SK-MEL-5 (cell line): ENCODE measurements at regions not wholly inside any gene's neighbourhood (a gene's known extent, or its start where the extent isn't known, plus 50 kb on each side); places are given as distances from the start of the nearest gene placed in this dataset.

Experiments used
- DNase-seq: peaks from one replicate; pipeline ENCODE4 v3.0.0-alpha.2; 2016; ENCODE audit warnings: low read depth, low spot score
- in situ Hi-C: cut with HindIII; loops from 2 replicates; pipeline ENCODE4 v1.10.0; 2016; ENCODE audit warnings: low sequenced_read_pairs, high pct_unique_total_duplicates, low pct_unique_long_range_greater_than_20kb

DNA sequence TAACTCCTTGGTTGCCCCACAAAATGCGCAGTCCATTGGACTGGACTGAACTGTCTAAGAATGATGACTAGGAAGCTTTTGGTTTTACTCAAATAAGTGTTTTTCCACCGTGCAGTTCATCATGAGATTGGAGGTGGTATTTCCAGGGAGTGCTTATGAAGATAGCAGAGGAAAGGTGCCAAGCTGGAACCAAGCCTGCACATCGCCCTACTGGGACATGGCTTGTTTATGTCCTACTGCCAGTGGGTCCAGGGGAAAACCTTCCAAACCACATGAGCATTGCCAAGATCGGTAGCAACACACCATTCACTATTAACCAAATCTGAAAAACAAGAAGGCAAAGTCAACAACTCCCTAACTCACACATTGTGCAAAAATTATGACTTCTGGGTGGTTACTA lies 54.7 kb upstream of the DSCAM start:
- in situ Hi-C loops: no loop called here
- DNase-seq: no peak

DNA sequence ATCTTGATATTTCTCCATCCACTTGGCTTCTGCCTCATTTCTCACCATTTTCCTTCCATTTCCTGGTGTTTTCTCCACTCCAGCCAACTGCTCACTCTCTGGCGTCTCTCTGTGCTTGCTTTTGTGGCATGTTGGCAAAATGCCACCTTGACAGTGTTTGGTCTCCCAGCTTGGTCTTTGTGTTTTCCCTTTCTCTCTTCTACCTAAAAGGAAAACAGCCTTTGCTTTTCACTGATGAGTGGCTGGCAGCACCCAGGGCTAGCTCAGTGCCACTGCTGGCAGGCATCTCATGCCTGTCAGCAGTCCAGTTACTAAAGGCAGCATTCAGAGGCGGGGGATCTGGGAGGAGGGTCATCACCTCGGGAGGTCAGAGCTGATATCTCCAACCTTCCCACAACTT lies 55.3 kb upstream of the DSCAM start:
- in situ Hi-C loops: no loop called here
- no peak for DNase-seq

DNA sequence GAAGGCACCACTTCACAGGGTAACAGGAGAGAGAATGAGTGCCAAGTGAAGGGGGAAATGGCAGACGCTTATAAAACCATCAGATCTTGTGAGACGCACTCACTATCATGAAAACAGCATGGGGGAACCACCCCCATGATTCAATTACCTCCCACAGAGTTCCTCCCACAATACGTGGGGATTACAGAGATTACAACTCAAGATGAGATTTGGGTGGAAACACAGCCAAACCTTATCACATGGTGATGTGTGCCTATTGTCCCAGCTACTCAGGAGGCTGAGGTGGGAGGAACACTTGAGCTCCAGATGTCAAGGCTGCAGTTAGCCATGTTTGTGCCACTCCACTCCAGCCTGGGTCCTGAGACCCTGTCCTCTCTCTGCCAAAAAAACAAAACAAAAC lies 56.0 kb upstream of the DSCAM start:
- in situ Hi-C loops: no loop called here
- DNase-seq: no peak

DNA sequence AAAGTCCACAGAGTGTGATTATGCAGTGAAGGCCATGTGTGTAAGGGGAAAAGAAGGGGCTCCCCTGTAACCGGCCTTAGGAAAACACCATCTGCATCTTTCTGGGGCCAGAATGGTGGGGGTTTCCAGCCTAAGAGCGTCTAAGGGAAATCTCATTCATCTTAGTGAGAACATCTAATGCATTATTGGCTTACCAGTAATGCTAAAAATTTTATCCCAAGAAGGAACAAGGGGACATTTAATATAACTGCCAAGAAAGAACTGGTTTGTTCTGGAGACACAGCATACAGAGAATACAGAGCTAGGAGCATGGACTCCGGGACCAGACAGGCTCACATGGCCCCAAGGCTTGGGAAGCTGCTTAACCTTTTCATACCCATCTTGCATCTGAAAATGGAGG lies 58.3 kb upstream of the DSCAM start:
- in situ Hi-C loops: no loop called here
- DNase-seq: no peak

DNA sequence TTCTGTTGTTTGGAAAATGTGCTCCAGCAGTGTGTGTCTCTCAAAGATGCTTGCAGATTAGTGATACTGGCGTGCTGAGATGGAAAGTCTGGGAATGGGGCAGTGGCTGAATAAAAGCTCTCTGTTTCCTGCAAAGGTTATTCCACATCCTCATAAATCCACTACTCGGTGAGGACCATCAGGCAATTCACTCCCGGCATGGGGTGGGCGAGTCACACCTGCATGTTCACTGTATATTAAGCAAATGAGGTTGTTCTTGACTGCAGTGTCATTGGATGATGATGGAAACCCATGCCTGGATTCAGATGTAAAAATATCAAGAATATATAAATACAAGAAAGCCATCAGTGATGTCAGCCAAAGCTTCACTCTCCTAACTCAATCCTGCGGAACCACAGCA lies 65.4 kb upstream of the DSCAM start:
- in situ Hi-C loops: no loop called here
- no peak for DNase-seq

DNA sequence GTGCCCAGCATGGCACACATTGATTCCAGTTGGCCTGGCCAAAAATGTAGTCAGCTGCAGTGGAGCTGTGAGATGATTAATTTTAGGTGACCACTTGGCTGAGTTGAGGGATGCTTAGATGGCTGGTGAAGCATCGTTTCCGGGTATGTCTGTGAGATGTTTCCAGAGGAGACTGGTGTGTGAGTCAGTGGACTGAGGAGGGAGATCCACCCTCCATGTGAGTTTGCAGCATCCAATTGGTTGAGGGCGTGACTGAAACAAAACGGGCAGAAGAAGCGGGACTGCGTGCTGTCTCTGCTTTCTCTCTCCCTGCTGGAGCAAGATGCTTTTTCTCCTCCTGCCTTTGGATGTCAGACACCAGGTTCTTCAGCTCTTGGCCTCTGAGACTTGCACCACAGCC lies 68.2 kb upstream of the DSCAM start:
- in situ Hi-C loops: no loop called here
- no peak for DNase-seq

DNA sequence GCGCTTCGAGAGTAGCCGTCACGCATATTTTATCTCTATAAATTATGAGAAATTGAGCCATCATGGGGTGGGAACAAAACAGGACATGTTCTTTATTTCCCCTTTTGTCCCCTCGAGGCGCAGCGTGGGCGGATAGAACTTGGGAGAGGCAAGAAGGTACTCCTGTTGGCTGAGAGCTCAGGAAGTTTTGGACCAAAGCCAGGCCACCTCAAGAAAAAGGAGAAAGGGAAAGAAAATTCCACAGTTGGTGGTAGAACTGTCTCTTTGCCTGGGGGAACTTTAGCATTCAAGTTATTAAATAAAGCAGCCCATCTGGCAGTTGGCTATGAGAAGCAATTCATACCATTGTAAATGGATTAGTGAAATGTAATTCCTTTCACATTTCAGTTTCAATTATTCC lies 76.4 kb upstream of the DSCAM start:
- no peak for DNase-seq
- in situ Hi-C loops: no loop called here

DNA sequence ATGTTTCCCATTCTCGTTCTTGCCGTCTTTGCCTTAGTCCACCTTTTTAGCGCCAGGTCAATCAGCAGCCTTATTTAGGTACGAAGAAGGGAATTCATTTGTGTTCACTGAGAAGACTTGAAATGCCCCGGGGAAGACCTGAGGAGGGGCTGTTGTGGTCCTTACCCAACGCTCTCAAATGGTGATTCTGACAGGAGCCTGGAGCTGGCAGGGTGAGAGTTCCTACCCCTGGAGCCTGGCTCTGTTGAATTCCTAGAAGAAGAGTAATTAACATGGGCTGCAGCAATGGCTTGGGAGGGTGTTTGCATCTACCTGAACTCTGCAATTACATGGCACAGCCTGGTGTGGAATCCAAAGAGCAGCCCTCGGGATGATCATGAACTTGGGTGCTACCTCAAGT lies 76.9 kb upstream of the DSCAM start:
- DNase-seq: no peak
- in situ Hi-C loops: no loop called here

DNA sequence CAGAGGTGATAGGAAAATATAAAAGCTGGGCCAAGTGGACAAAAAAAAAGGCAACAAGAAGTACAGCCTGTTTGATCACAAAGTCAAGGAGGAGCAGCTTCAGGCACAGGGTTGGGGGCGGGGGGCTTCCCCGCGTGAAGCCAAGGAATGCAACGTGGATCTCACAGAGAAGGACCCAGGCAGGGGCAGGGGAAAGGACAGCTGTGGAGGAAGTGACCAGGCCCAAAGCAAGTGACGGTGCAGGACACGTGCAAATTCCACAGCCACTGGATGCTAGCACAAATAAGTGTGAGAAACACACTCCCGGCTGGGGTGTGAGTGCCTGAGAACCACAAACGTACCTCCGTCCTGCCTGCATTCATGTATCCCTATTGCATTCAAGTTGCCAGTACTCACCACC lies 77.7 kb upstream of the DSCAM start:
- in situ Hi-C loops: no loop called here

DNA sequence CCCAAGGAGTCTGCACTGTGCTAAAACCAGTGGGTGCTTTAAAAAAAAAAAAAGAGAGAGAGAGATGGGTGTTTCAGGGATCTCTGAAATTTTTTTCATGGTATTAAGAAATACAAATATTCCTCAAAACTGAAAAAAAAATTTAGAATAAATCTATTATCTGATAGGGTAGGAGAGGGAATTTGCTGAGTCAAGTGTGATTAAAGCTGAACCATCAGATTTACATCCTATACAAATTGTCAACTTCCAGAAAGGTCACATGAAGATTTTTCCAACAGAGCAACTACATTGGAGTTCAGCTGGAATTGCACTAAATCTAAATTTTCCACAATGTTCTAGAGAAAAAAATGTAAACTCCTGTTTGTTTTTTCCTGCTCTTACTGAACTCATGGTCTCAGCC lies 79.3 kb upstream of the DSCAM start:
- no peak for DNase-seq

More for the DNA sequence above, 77.7 kb upstream of the DSCAM start:
- no peak for DNase-seq

DNA sequence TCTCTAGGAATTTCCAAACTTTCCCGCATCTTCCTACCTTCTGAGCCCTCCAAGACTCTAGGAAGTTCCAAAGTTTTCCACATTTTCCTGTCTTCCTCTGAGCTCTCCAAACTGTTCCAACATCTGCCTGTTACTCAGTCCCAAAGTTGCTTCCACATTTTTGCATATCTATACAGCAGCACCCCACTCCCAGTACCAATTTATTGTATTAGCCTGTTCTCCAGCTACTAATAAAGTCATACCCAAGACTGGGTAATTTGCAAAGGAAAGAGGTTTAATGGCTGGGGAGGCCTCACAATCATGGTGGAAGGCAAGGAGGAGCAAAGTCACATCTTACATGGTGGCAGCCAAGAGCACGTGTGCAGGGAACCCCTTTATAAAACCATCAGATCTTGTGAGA lies 82.9 kb upstream of the DSCAM start:
- no peak for DNase-seq
- in situ Hi-C loops: no loop called here

More for the DNA sequence above, 79.3 kb upstream of the DSCAM start:
- in situ Hi-C loops: no loop called here

DNA sequence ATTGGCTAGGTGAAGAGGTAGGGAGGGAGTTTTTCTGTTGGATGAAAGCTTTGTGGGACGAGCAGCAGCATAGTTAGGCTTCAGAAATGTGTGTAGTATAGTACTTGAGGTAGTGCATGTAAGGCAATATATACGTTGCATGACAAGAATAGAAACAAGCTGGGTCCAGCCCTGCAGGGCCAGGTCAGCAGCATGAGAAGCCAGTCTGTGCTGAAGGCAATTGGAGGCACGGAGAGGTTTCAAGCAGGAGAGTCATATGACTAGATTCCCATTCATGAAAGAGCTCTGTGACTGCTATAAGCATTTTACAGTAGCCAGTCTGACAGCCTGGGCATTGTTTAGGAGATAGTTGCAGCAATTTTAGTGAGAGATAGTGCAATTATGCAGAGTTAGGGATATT lies 84.2 kb upstream of the DSCAM start:
- in situ Hi-C loops: no loop called here
- DNase-seq: peak; percentile 18

DNA sequence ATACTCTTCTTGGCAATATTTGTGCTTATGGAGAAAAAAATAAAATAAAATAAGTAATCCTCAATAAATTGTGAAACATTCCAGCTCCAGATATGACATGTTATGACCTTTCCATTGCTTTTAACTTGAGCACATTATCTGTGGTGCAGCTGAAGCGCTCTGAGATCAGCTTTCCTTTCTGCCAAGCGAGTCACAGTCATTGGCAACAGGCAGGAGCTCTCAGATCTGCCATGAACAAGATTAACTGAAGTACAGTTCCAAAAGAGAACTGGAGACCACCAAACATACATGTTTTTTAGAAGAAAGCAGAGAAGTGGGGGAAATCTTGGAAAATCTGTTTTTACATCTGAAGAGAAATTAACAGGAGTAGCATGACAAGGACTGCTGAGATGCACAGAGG lies 89.2 kb upstream of the DSCAM start:
- in situ Hi-C loops: no loop called here
- no peak for DNase-seq

DNA sequence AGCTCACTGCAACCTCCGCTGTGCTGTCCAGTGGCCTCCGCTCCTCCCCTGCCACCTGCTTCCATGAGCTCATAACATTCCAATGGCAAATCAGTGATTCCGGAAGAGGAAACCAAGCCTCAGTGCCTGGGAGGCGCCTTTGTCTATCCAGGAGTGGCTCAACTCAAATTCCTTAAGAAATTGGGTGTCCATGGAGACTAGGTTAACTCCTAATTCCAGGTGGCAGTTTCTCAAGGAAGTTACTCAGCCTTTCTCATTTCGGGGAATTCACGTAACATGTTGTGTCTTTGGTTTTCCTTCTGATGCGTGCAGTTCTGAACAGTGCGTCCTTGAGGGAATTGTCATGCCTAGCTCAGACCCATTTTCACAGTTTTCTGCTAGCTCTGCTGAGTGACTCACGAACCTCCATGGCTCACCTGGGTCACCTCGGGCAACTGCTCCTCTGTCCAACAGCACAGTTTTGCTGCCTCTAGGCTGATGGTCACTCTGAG lies 89.9 kb upstream of the DSCAM start:
- in situ Hi-C loops: no loop called here
- no peak for DNase-seq

DNA sequence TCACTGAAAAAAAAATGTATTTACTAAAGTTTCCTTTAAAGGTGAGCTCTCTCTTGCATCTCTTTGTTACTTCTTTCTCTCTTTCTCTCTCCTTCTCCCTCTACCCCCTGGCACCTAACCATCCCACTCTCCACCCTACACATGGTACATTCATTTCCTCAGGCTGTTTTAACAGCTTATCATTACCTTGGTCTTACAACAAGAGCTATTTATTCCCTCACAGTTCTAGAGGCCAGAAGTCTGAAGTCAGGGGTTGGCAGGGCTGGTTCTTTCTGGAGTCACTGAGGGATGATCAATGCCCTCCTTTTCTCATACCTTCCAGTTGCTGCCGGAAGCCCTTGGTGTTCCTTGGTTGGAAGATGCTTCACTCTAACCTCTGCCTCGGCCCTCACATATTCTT lies 91.1 kb upstream of the DSCAM start:
- DNase-seq: no peak
- in situ Hi-C loops: no loop called here

DNA sequence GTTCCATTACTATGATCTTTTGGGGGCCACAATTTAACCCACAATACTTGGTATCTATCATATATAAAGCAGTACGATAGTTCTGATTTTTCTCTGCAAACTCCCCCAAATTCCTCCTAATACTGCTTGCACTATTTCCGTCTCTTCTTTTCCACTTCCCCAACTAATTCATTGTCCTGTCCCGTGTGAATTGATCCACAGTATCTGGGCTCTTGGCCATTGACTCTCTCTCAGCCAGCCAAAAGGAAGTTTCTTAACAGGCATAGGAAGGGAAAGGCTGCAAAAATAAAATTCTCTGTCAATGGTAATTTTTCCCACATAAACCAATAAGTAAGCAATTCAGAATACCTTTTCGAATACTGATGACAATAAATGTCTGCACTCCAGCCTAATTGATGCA lies 91.7 kb upstream of the DSCAM start:
- in situ Hi-C loops: no loop called here
- DNase-seq: no peak

DNA sequence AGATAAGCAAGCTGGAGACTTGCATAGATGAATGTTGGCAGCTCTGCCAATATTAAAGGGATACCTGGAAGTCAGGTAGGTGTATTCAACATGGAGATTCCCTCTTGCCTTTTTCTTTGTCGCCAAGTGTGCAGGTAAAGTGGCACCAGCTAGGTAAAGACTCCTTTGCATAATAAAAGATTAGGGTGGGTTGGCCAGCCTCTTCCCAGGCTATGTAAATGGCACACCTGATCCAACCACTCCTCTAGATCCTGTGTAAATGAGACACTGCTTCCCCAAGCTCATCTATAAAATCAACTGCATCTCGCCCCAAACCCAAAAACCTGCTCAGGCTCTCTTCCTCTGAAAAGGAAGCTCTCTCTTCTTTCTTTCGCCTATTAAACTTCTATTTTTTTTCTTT lies 100.8 kb upstream of the DSCAM start:
- DNase-seq: no peak
- in situ Hi-C loops: no loop called here

DNA sequence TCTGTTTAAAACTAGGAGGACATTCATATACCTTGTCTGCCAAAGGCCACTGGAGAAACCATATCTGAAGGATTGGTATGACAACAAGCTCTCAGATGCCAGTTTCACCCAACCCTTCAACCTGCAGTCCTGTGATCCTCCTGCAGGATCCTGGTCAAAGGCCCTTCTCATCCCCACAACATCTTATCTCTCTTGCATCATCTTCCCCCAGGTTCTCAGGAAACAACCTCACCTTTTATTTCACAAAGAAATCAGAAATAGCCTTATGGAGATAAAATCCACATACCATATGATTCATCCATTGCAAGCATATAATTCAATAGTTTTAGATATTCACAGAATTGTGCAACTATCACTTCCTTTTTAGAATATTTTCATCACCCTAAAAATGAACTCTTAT lies 104.0 kb upstream of the DSCAM start:
- no peak for DNase-seq
- in situ Hi-C loops: no loop called here

DNA sequence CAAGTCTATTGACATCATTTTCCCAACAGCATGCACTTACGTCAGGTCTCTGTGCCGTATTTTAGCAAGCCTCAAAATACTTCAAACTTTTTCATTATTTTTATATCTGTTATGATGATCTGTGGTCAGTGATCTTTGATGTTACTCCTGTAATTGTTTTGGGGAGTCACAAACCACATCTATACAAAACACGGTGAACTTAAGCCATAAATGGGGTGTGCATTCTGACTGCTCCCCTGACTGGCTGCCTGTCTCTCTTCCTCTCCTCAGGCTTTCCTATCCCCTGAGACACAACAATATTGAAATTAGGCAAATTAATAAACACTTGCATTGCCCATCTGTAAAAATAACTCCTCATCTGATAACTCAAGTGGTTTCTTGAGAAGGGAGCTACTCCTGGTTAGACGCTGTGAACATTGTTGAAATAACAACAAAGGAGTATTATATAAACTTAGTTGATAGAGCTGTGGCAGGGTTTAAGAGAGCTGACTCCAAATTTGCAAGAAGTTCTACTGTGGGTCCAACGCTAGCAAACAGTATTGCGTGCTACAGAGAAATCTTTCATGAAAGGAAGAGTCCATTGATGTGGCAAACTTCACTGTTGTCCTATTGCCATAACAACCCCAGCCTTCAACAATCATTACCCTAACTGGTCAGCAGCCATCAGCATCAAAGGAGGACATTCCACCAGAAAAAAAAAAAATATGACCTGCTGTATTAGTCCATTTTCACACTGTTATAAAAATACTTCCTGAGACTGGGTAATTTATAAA lies 105.8 kb upstream of the DSCAM start:
- in situ Hi-C loops: no loop called here

DNA sequence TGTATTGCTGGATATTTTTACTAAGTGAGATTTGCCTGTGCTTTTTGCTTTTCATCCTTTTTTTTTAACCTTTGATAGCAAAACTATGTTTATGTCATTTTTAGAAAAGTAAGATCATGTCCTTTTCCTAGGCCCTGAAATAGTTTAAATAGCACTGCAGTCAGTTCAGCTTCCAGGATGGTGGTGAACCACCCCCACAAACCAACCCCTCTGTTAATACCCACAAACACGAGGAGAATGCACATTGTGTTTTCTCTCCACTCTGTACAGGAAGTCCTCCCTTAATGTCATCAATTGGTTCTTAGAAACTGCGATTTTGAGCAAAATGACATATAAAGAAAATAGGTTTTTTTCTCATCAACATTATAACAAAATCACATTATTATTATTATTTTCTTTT lies 117.7 kb upstream of the DSCAM start:
- in situ Hi-C loops: no loop called here
- no peak for DNase-seq

More for the DNA sequence above, 105.8 kb upstream of the DSCAM start:
- DNase-seq: no peak
